Osteoblast (primary cell): ENCODE measurements at regions not wholly inside any gene's neighbourhood (a gene's known extent, or its start where the extent isn't known, plus 50 kb on each side); places are given as distances from the start of the nearest gene placed in this dataset.

ENCODE experiments used
- DNase-seq: peaks from one replicate; pipeline ENCODE4 v3.0.0; 2011; ENCODE audit warnings: low spot score, mixed read lengths; ENCODE audit not compliant: insufficient read length; ENCODE audit errors: missing footprints
- H2AFZ ChIP-seq: 2 replicates; pipeline ENCODE4 v1.6.0; 2011; ENCODE audit warnings: mild to moderate bottlenecking, low read length
- H3K27ac ChIP-seq: 2 replicates; pipeline ENCODE4 v1.5.1; 2011; ENCODE audit warnings: mild to moderate bottlenecking, low read depth, low read length, moderate library complexity
- H3K27me3 ChIP-seq: 2 replicates; pipeline ENCODE4 v1.6.0; 2012; ENCODE audit warnings: mild to moderate bottlenecking, control low read depth, inconsistent platforms, low read length, moderate library complexity; ENCODE audit not compliant: insufficient read depth
- H3K36me3 ChIP-seq: 2 replicates; pipeline ENCODE4 v1.5.1; 2011; ENCODE audit warnings: mild to moderate bottlenecking, low read length, control low read depth, moderate library complexity; ENCODE audit not compliant: insufficient read depth
- H3K4me1 ChIP-seq: 2 replicates; pipeline ENCODE4 v1.5.1; 2011; ENCODE audit warnings: mild to moderate bottlenecking, low read length, control low read depth, moderate library complexity; ENCODE audit not compliant: insufficient read depth
- H3K4me2 ChIP-seq: 2 replicates; pipeline ENCODE4 v1.6.0; 2011; ENCODE audit warnings: mild to moderate bottlenecking, low read length; ENCODE audit not compliant: insufficient read depth
- H3K4me3 ChIP-seq: fragments of 200-600 bp; sonication (generic); 3 replicates; pipeline ENCODE4 v1.5.1; 2012; ENCODE audit warnings: mild to moderate bottlenecking, low read length, inconsistent platforms; ENCODE audit not compliant: insufficient read depth
- H3K79me2 ChIP-seq: 2 replicates; pipeline ENCODE4 v1.6.0; 2012; ENCODE audit warnings: mild to moderate bottlenecking, low read length, control low read depth, inconsistent platforms; ENCODE audit not compliant: insufficient read depth
- H3K9me3 ChIP-seq: 2 replicates; pipeline ENCODE4 v1.5.1; 2011; ENCODE audit warnings: low read depth, low read length, control low read depth
- H4K20me1 ChIP-seq: 2 replicates; pipeline ENCODE4 v1.6.0; 2012; ENCODE audit warnings: mild to moderate bottlenecking, low read length, control low read depth; ENCODE audit not compliant: insufficient read depth
- CTCF ChIP-seq: IDR thresholded peaks from 2 replicates; pipeline ENCODE4 v1.5.1; 2011; ENCODE audit warnings: mild to moderate bottlenecking, low read depth, low read length, moderate library complexity; ENCODE audit errors: extremely low read depth

GRCh38 chr7:136066304-136067143 is 89.4 kb upstream of the MTPN start:
- H3K79me2 ChIP-seq: no peaks in the 10 kb centered on the region
- DNase-seq: no peak
- H3K4me1 ChIP-seq: no peaks in the 10 kb centered on the region
- H4K20me1 ChIP-seq: no peaks in the 10 kb centered on the region
- H3K36me3 ChIP-seq: no peaks in the 10 kb centered on the region
- no peak for TF ChIP-seq CTCF
- no peak overlapping the region for H3K4me3 ChIP-seq
- no peak overlapping the region for H3K27ac ChIP-seq
- no peaks in the 10 kb centered on the region for H3K9me3 ChIP-seq
- H2AFZ ChIP-seq: no peak overlapping the region
- H3K27me3 ChIP-seq: no peaks in the 10 kb centered on the region
- no peak overlapping the region for H3K4me2 ChIP-seq

- H2AFZ ChIP-seq: no peak overlapping the region
- no peaks in the 10 kb centered on the region for H4K20me1 ChIP-seq
- no peaks in the 10 kb centered on the region for H3K4me1 ChIP-seq
- no peaks in the 10 kb centered on the region for H3K36me3 ChIP-seq
- no peak overlapping the region for H3K4me2 ChIP-seq
- H3K79me2 ChIP-seq: no peaks in the 10 kb centered on the region
- no peaks in the 10 kb centered on the region for H3K27me3 ChIP-seq
- no peak for TF ChIP-seq CTCF
- no peak overlapping the region for H3K27ac ChIP-seq
- H3K9me3 ChIP-seq: no peaks in the 10 kb centered on the region
- no peak for DNase-seq
- H3K4me3 ChIP-seq: no peak overlapping the region
Observed at GRCh38 chr7:136064627-136065237, 87.6 kb upstream of the MTPN start.

- no peaks in the 10 kb centered on the region for H3K27me3 ChIP-seq
- H3K36me3 ChIP-seq: no peaks in the 10 kb centered on the region
- no peaks in the 10 kb centered on the region for H3K79me2 ChIP-seq
- H3K4me3 ChIP-seq: no peak overlapping the region
- no peaks in the 10 kb centered on the region for H3K9me3 ChIP-seq
- H3K4me2 ChIP-seq: no peak overlapping the region
- no peaks in the 10 kb centered on the region for H4K20me1 ChIP-seq
- no peak for DNase-seq
- no peak overlapping the region for H2AFZ ChIP-seq
- H3K27ac ChIP-seq: no peak overlapping the region
- TF ChIP-seq CTCF: no peak
- no peaks in the 10 kb centered on the region for H3K4me1 ChIP-seq
Observed at GRCh38 chr7:136064081-136064480, 86.9 kb upstream of the MTPN start.

GRCh38 chr7:136063326-136063666 is 86.1 kb upstream of the MTPN start:
- no peak overlapping the region for H2AFZ ChIP-seq
- H3K4me2 ChIP-seq: no peak overlapping the region
- no peaks in the 10 kb centered on the region for H3K9me3 ChIP-seq
- no peaks in the 10 kb centered on the region for H4K20me1 ChIP-seq
- H3K4me1 ChIP-seq: no peaks in the 10 kb centered on the region
- H3K27ac ChIP-seq: no peak overlapping the region
- no peak for TF ChIP-seq CTCF
- no peak overlapping the region for H3K4me3 ChIP-seq
- DNase-seq: no peak
- H3K27me3 ChIP-seq: no peaks in the 10 kb centered on the region
- no peaks in the 10 kb centered on the region for H3K79me2 ChIP-seq
- no peaks in the 10 kb centered on the region for H3K36me3 ChIP-seq
